Keratinocyte (primary cell): ENCODE measurements at regions not wholly inside any gene's neighbourhood (a gene's known extent, or its start where the extent isn't known, plus 50 kb on each side); places are given as distances from the start of the nearest gene placed in this dataset.

Source experiments
- DNase-seq: peaks from one replicate; pipeline ENCODE4 v3.0.0-alpha.2; 2011; ENCODE audit warnings: low read depth, missing footprints, low spot score
- FAIRE-seq: peaks from 2 replicates; lab custom pipeline; 2011; peaks lifted over from hg19 to GRCh38; lab: Jason Lieb, UNC
- H2AFZ ChIP-seq: 2 replicates; pipeline ENCODE4 v1.6.0; 2012; ENCODE audit warnings: low read length, control low read depth, inconsistent platforms; ENCODE audit not compliant: control insufficient read depth
- H3K27ac ChIP-seq: 2 replicates; pipeline ENCODE4 v1.5.1; 2011; ENCODE audit warnings: low read length; ENCODE audit not compliant: control insufficient read depth, insufficient read depth
- H3K27me3 ChIP-seq: 3 replicates; pipeline ENCODE4 v1.6.0; 2011; ENCODE audit warnings: low read length; ENCODE audit not compliant: control insufficient read depth, insufficient read depth; ENCODE audit errors: extremely low read depth
- H3K36me3 ChIP-seq, 2 experiments: 2 replicates in 1 of 2; 3 replicates in 1 of 2; pipeline ENCODE4 v1.5.1; 2011; ENCODE audit warnings: low read length in 2 of 2, mild to moderate bottlenecking in 1 of 2; ENCODE audit not compliant: control insufficient read depth in 2 of 2, insufficient read depth in 2 of 2; ENCODE audit errors: extremely low read depth in 1 of 2
- H3K4me1 ChIP-seq: 3 replicates; pipeline ENCODE4 v1.5.1; 2011; ENCODE audit warnings: low read length; ENCODE audit not compliant: control insufficient read depth, insufficient read depth; ENCODE audit errors: extremely low read depth
- H3K4me2 ChIP-seq: 3 replicates; pipeline ENCODE4 v1.6.0; 2011; ENCODE audit warnings: low read depth, low read length; ENCODE audit not compliant: control insufficient read depth, insufficient read depth; ENCODE audit errors: extremely low read depth
- H3K4me3 ChIP-seq, 3 experiments: fragments of 200-600 bp in 1 of 3; sonication (generic) in 1 of 3; 2 replicates in 2 of 3; 3 replicates in 1 of 3; pipeline ENCODE4 v1.5.1; 2011 to 2016; ENCODE audit warnings: low read length in 3 of 3, mild to moderate bottlenecking in 3 of 3, control low read depth in 2 of 3, inconsistent platforms in 1 of 3, low read depth in 1 of 3, mixed read lengths in 1 of 3, mixed run types in 1 of 3, moderate library complexity in 1 of 3; ENCODE audit not compliant: control insufficient read depth in 2 of 3, insufficient read depth in 2 of 3; ENCODE audit errors: extremely low read depth in 1 of 3
- H3K79me2 ChIP-seq: 2 replicates; pipeline ENCODE4 v1.6.0; 2012; ENCODE audit warnings: low read length; ENCODE audit not compliant: control insufficient read depth, insufficient read depth
- H3K9ac ChIP-seq: 3 replicates; pipeline ENCODE4 v1.6.0; 2011; ENCODE audit warnings: low read length; ENCODE audit not compliant: control insufficient read depth, insufficient read depth; ENCODE audit errors: extremely low read depth
- H3K9me1 ChIP-seq: 3 replicates; pipeline ENCODE4 v1.6.0; 2011; ENCODE audit warnings: low read length; ENCODE audit not compliant: control insufficient read depth, insufficient read depth; ENCODE audit errors: extremely low read depth
- H3K9me3 ChIP-seq: 2 replicates; pipeline ENCODE4 v1.5.1; 2012; ENCODE audit warnings: low read depth, low read length; ENCODE audit not compliant: control insufficient read depth
- H4K20me1 ChIP-seq: 3 replicates; pipeline ENCODE4 v1.6.0; 2011; ENCODE audit warnings: low read length; ENCODE audit not compliant: control insufficient read depth, insufficient read depth; ENCODE audit errors: extremely low read depth
- EZH2 ChIP-seq: IDR thresholded peaks from one replicate; pipeline ENCODE4 v1.6.1; 2012; ENCODE audit warnings: inconsistent platforms, mild to moderate bottlenecking, low read length, moderate library complexity
- dilution Hi-C: fragments of 300-500 bp; cut with MboI; formaldehyde crosslinking; loops from one replicate; pipeline ENCODE4 v1.7.0; 2020; ENCODE audit warnings: low sequenced_read_pairs; ENCODE audit not compliant: extremely low pct_ligation_motif_present
- TF ChIP-seq, protein P1 (sequence below), 3 experiments: IDR thresholded peaks in 1 of 3; conservative IDR thresholded peaks in 1 of 3; optimal IDR thresholded peaks in 1 of 3; 2 replicates in 2 of 3; 3 replicates in 1 of 3; pipeline versions ENCODE3 to v1.5.1; 2011; ENCODE audit warnings: low read length in 3 of 3, mild to moderate bottlenecking in 3 of 3, moderate library complexity in 2 of 3, control low read depth in 1 of 3, inconsistent platforms in 1 of 3; ENCODE audit not compliant: insufficient read depth in 2 of 3; ENCODE audit errors: extremely low read depth in 1 of 3

GRCh38 chr10:44755481-44755880 lies 155.7 kb upstream of the TMEM72 start:
- H3K9ac ChIP-seq: no peak overlapping the region
- no peak overlapping the region for H3K4me3 ChIP-seq
- no peaks in the 10 kb centered on the region for H3K4me1 ChIP-seq
- H3K4me2 ChIP-seq: no peak overlapping the region
- H3K27me3 ChIP-seq: no peaks in the 10 kb centered on the region
- no peaks in the 10 kb centered on the region for H3K9me3 ChIP-seq
- TF ChIP-seq EZH2: no peak
- TF ChIP-seq, protein P1, sequence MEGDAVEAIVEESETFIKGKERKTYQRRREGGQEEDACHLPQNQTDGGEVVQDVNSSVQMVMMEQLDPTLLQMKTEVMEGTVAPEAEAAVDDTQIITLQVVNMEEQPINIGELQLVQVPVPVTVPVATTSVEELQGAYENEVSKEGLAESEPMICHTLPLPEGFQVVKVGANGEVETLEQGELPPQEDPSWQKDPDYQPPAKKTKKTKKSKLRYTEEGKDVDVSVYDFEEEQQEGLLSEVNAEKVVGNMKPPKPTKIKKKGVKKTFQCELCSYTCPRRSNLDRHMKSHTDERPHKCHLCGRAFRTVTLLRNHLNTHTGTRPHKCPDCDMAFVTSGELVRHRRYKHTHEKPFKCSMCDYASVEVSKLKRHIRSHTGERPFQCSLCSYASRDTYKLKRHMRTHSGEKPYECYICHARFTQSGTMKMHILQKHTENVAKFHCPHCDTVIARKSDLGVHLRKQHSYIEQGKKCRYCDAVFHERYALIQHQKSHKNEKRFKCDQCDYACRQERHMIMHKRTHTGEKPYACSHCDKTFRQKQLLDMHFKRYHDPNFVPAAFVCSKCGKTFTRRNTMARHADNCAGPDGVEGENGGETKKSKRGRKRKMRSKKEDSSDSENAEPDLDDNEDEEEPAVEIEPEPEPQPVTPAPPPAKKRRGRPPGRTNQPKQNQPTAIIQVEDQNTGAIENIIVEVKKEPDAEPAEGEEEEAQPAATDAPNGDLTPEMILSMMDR (optimal IDR thresholded peaks at IDR 0.05 in 1 of 3, IDR thresholded peaks at IDR 0.05 in 1 of 3, conservative IDR thresholded peaks at IDR 0.05 in 1 of 3; ENCODE audit: extremely low read depth in 1 of 3, insufficient read depth in 2 of 3, low read length in 3 of 3): no peak
- no peak overlapping the region for H2AFZ ChIP-seq
- H4K20me1 ChIP-seq: no peaks in the 10 kb centered on the region
- no peaks in the 10 kb centered on the region for H3K9me1 ChIP-seq
- H3K36me3 ChIP-seq: no peaks in the 10 kb centered on the region
- H3K27ac ChIP-seq: no peak overlapping the region
- FAIRE-seq: no peak
- no peak for DNase-seq
- dilution Hi-C loops: no loop called here
- no peaks in the 10 kb centered on the region for H3K79me2 ChIP-seq

DNA sequence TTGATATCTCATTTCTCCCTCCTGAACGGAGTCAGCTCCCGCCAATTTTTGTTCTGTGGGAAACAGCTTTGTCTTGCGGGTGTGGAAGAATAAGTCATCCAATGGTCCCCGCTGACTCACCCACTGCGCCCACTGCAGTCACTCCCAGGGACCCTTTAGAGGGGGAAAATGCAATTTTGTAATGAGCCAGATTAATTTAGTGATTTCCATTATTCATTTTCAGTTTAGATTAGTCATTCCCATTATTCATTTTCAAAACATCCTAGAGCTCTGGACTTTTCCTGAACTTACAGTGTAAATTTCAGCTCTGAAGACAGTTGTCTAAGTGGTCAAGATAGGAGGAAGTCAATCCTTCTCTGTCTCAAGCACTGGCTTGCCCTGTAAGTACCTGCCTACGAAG lies 154.9 kb upstream of the TMEM72 start:
- H3K4me1 ChIP-seq: no peaks in the 10 kb centered on the region
- H3K4me2 ChIP-seq: no peak overlapping the region
- H3K9me1 ChIP-seq: no peaks in the 10 kb centered on the region
- no peaks in the 10 kb centered on the region for H3K36me3 ChIP-seq
- FAIRE-seq (no peak), DNase-seq (no peak)
- no peaks in the 10 kb centered on the region for H3K79me2 ChIP-seq
- no peak overlapping the region for H3K27ac ChIP-seq
- dilution Hi-C loops: no loop called here
- TF ChIP-seq, protein P1 (optimal IDR thresholded peaks at IDR 0.05 in 1 of 3, IDR thresholded peaks at IDR 0.05 in 1 of 3, conservative IDR thresholded peaks at IDR 0.05 in 1 of 3; ENCODE audit: extremely low read depth in 1 of 3, insufficient read depth in 2 of 3, low read length in 3 of 3): no peak
- TF ChIP-seq EZH2: no peak
- H4K20me1 ChIP-seq: no peaks in the 10 kb centered on the region
- H3K27me3 ChIP-seq: no peaks in the 10 kb centered on the region
- no peak overlapping the region for H3K4me3 ChIP-seq
- H3K9me3 ChIP-seq: no peaks in the 10 kb centered on the region
- H2AFZ ChIP-seq: no peak overlapping the region
- H3K9ac ChIP-seq: no peak overlapping the region
